Common myeloid progenitor, CD34-positive (primary cell): ENCODE measurements at regions not wholly inside any gene's neighbourhood (a gene's known extent, or its start where the extent isn't known, plus 50 kb on each side); places are given as distances from the start of the nearest gene placed in this dataset.

Source experiments
- CTCF ChIA-PET: fragments of 350-600 bp; sonication (Branson Sonifier 250); formaldehyde crosslinking; loops from one replicate; lab custom pipeline; 2021; ENCODE audit warnings: antibody characterized with exemption; lab: Charles Lee
- POLR2A ChIA-PET: fragments of 350-600 bp; sonication (Branson Sonifier 250); formaldehyde crosslinking; loops from one replicate; lab custom pipeline; 2021; ENCODE audit warnings: antibody characterized with exemption; lab: Charles Lee
- DNase-seq, 3 donors: peaks; one replicate each; pipeline versions ENCODE4 v3.0.0 to v3.0.0-alpha.2; 2013
- H3K27ac ChIP-seq, 2 experiments: 1 replicate in 1 of 2; 2 replicates in 1 of 2; pipeline ENCODE4 v1.7.0; 2013; ENCODE audit warnings: inconsistent platforms in 2 of 2, low read length in 2 of 2, mild to moderate bottlenecking in 2 of 2, low read depth in 1 of 2, moderate library complexity in 1 of 2; ENCODE audit not compliant: severe bottlenecking in 2 of 2, insufficient read depth in 1 of 2, poor library complexity in 1 of 2
- H3K27me3 ChIP-seq, 5 experiments: replicated peaks in 2 of 5; 1 replicate in 3 of 5; 2 replicates in 2 of 5; pipeline versions ENCODE4 v1.6.1 to v1.7.0; 2013; ENCODE audit warnings: low read length in 4 of 5, mild to moderate bottlenecking in 2 of 5, moderate library complexity in 2 of 5, inconsistent platforms in 1 of 5; ENCODE audit not compliant: insufficient read depth in 5 of 5, control insufficient read depth in 4 of 5
- H3K36me3 ChIP-seq, 4 experiments: 1 replicate in 2 of 4; 2 replicates in 2 of 4; pipeline versions ENCODE4 v1.6.1 to v1.7.0; 2013; ENCODE audit warnings: low read length in 3 of 4, control low read depth in 1 of 4, mild to moderate bottlenecking in 1 of 4; ENCODE audit not compliant: control insufficient read depth in 4 of 4, insufficient read depth in 4 of 4
- H3K4me1 ChIP-seq, 4 experiments: 1 replicate in 3 of 4; 2 replicates in 1 of 4; pipeline versions ENCODE4 v1.6.1 to v1.7.1; 2013; ENCODE audit warnings: low read length in 3 of 4, mild to moderate bottlenecking in 3 of 4, control low read depth in 1 of 4, inconsistent platforms in 1 of 4, moderate library complexity in 1 of 4; ENCODE audit not compliant: control insufficient read depth in 4 of 4, insufficient read depth in 4 of 4; ENCODE audit errors: control extremely low read depth in 1 of 4
- H3K4me3 ChIP-seq, 7 experiments: 1 replicate in 4 of 7; 2 replicates in 3 of 7; pipeline versions ENCODE4 v1.5.1 to v1.7.0; 2013; ENCODE audit warnings: mild to moderate bottlenecking in 7 of 7, low read length in 6 of 7, moderate library complexity in 6 of 7, inconsistent platforms in 2 of 7, low read depth in 2 of 7, control low read depth in 1 of 7; ENCODE audit not compliant: insufficient read depth in 4 of 7, control insufficient read depth in 1 of 7; ENCODE audit errors: extremely low read depth in 1 of 7
- H3K9me3 ChIP-seq, 5 experiments: 1 replicate in 4 of 5; 2 replicates in 1 of 5; pipeline versions ENCODE4 v1.6.1 to v1.7.1; 2013; ENCODE audit warnings: low read length in 4 of 5, mild to moderate bottlenecking in 2 of 5, inconsistent platforms in 1 of 5, low read depth in 1 of 5, moderate library complexity in 1 of 5; ENCODE audit not compliant: control insufficient read depth in 4 of 5, insufficient read depth in 2 of 5; ENCODE audit errors: control extremely low read depth in 1 of 5
- WGBS: methylation state at CpG from one replicate; pipeline ENCODE4 v1.1.5; 2013; ENCODE audit not compliant: insufficient coverage; 5-methylcytosine and 5-hydroxymethylcytosine counted together

DNA sequence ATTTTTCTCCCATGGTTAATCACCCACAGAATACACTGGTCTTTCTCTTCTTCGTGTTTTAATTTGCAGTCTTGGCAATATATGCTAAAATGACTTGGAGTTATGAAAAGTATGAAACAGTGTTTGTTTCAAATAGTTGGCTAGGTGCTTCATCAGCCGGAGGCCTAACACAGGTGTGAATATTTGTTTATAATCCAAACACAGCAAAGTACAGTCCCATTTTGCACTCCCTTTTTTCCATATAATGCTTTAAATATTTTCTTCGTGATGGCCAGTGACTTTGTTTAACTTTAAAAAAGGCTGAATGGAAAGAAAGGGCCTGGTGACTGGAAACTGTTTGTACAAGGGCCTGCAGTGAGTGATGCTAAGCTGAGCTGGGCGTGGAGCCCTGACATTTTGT, 219.7 kb upstream of the LRIG1 start:
- Histone ChIP-seq H3K4me1 (no peaks in the 10 kb centered on the region), H3K27me3 (peaks cover 0 to 2% (median 0%) of the 10 kb centered on the region in 5 experiments), H3K4me3 (no peak overlapping the region), H3K27ac (no peak overlapping the region), H3K9me3 (no peaks in the 10 kb centered on the region), H3K36me3 (no peaks in the 10 kb centered on the region)
- CTCF ChIA-PET = no interaction called here
- POLR2A ChIA-PET = no interaction called here
- DNase-seq = no peak
- WGBS = 100% methylated on average over 1 of the region's 4 CpGs

DNA sequence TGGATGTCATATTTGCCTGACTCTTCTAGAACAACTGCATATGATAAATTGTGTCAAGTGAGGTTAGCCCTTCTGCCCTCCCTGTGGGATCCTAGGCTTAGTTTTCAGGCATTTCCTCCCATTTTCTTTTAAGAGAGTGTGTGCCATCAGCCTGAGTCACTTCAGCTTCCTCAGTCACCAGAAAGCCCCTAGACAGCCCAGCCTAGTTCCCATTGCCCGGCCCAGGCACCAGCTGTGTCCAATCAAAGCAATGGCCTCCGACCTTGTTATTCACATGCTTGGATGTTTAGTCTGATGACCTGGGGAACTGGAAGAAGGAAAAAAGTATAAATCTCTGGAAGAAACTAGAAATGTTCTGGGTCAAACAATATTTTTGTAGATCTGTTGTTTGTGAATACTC, 221.9 kb upstream of the LRIG1 start:
- H3K27ac ChIP-seq = no peak overlapping the region
- H3K4me1 ChIP-seq = no peaks in the 10 kb centered on the region
- no peaks in the 10 kb centered on the region for H3K9me3 ChIP-seq
- H3K36me3 ChIP-seq = no peaks in the 10 kb centered on the region
- no peaks in the 10 kb centered on the region for H3K27me3 ChIP-seq
- H3K4me3 ChIP-seq = no peak overlapping the region
- ChIA-PET CTCF (interaction anchor here (0.6 kb wide), 1 partner anchor 33 kb away, joined by 3 read pairs; no protein-coding TSS in a partner anchor), POLR2A (no interaction called here)
- WGBS = 80% methylated on average over 1 of the region's 2 CpGs
- DNase-seq = no peak

GRCh38 chr3:66723231-66723630, 222.4 kb upstream of the LRIG1 start:
- Histone ChIP-seq H3K36me3 (no peaks in the 10 kb centered on the region), H3K27ac (no peak overlapping the region), H3K9me3 (no peaks in the 10 kb centered on the region), H3K4me1 (no peaks in the 10 kb centered on the region), H3K27me3 (no peaks in the 10 kb centered on the region), H3K4me3 (no peak overlapping the region)
- CTCF ChIA-PET = no interaction called here
- POLR2A ChIA-PET = no interaction called here
- DNase-seq = no peak

DNA sequence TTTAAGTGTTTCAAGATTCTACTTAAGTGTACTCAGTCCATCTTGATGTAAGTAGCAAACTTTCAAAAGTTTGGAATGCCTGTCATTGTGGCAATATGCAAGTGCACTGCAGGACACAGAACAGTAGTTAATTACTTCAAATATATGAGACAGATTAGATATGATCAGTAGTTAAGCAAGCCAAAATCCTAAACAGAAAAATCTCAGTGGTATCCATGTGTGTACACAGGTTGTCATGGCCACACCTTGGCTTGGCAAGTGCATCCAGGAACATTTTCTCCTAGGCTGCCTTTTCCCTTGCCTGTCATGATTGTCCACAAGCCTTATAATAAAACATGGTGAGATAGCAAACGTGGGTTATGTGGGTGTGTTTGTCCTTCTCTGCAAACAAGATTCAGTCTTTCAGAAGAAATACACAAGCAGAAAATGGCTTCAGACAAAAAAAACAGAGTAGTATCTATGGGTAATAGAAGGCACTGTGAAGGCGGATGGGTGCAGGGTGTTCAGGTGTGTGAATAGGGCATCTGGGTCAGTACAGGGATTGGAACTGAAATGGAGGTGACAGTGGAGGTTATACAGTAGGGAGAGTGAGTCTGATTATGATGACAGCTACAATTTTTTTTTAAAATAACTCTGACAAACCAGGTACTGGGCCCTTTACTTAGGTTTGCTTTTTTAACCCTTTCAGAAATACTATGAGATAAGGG, 229.0 kb upstream of the LRIG1 start:
- WGBS = 100% methylated on average over 1 of the region's 2 CpGs
- ChIA-PET POLR2A (no interaction called here), CTCF (no interaction called here)
- Histone ChIP-seq H3K9me3 (no peaks in the 10 kb centered on the region), H3K27me3 (peaks cover 0 to 2% (median 0%) of the 10 kb centered on the region in 5 experiments), H3K27ac (no peak overlapping the region), H3K36me3 (no peaks in the 10 kb centered on the region), H3K4me1 (no peaks in the 10 kb centered on the region), H3K4me3 (no peak overlapping the region)
- DNase-seq = no peak

DNA sequence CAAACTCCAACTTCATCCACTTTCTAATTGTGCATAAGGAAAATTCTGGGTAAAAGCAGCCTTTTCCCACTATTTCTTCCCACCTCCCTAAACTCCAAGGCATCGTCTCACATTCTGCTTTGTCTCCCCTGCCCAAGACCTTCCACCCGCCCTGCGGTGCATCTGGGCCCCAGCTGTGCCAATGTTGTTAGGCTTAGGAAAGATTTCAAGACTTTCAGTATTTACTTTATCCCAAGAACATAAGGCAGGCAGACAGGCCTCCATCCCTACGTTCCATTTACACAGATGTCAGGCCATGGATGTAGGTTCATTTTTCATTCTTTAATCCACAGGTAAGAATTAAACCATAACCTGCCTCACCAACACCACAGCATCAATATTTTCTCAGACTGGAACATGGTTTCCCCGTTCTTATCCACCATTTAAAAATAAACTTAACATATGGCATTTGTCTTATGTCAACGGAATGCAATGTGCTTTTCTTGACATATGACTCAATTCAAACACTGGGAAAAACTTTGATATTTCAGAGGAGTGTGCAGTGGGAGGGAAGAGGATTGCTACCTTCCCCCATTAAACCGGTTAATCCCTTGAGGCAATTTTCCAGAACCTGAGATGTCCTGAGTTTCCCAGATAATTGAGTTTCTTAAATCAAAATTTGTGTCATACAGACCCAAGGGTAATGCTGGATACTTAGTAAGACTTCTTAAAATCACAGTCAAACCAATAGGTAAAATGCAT, 238.0 kb upstream of the LRIG1 start:
- no peak for DNase-seq
- 100% methylated on average over 4 of the region's 7 CpGs for WGBS
- peaks cover 0 to 5% (median 0%) of the 10 kb centered on the region in 5 experiments for H3K27me3 ChIP-seq
- ChIA-PET CTCF (no interaction called here), POLR2A (no interaction called here)
- H3K4me1 ChIP-seq = no peaks in the 10 kb centered on the region
- H3K9me3 ChIP-seq = no peaks in the 10 kb centered on the region
- no peaks in the 10 kb centered on the region for H3K36me3 ChIP-seq
- H3K27ac ChIP-seq = no peak overlapping the region
- no peak overlapping the region for H3K4me3 ChIP-seq

GRCh38 chr3:66740260-66740659, 239.4 kb upstream of the LRIG1 start:
- Histone ChIP-seq H3K27me3 (peaks cover 0 to 5% (median 0%) of the 10 kb centered on the region in 5 experiments), H3K27ac (no peak overlapping the region), H3K9me3 (no peaks in the 10 kb centered on the region), H3K4me1 (no peaks in the 10 kb centered on the region), H3K36me3 (no peaks in the 10 kb centered on the region), H3K4me3 (no peak overlapping the region)
- ChIA-PET CTCF (no interaction called here), POLR2A (no interaction called here)
- WGBS = 100% methylated on average over 4 of the region's 4 CpGs
- DNase-seq = no peak

GRCh38 chr3:66744521-66744920, 243.7 kb upstream of the LRIG1 start:
- ChIA-PET POLR2A (no interaction called here), CTCF (interaction anchor here (0.8 kb wide), 1 partner anchor 18 kb away, joined by 3 read pairs; no protein-coding TSS in a partner anchor)
- Histone ChIP-seq H3K4me1 (no peaks in the 10 kb centered on the region), H3K9me3 (no peaks in the 10 kb centered on the region), H3K27me3 (peaks cover 0 to 3% (median 0%) of the 10 kb centered on the region in 5 experiments), H3K36me3 (no peaks in the 10 kb centered on the region), H3K27ac (no peak overlapping the region), H3K4me3 (no peak overlapping the region)
- no CpG with 5 or more reads among the region's 1 CpG for WGBS
- no peak for DNase-seq
